ENCODE measurements at regions not wholly inside any gene's neighbourhood (a gene's known extent, or its start where the extent isn't known, plus 50 kb on each side); places are given as distances from the start of the nearest gene placed in this dataset.
"Not testable (repeated sequence)": the region's sequence is repeated elsewhere in the genome, so short reads cannot be mapped to it uniquely, and the experiment has no call there.

GRCh38 chr12:66822961-66823360 lies 144.1 kb upstream of the GRIP1 start:
- dilution Hi-C loops (cut with MboI; ENCODE audit: extremely low pct_ligation_motif_present, low sequenced_read_pairs), result no loop called here
- Histone ChIP-seq H3K4me1 (ENCODE audit: control insufficient read depth, extremely low read depth, insufficient read depth, low read length) (no peaks in the 10 kb centered on the region), H3K27ac (ENCODE audit: insufficient read depth, low read depth, low read length) (no peak overlapping the region), H3K4me2 (ENCODE audit: insufficient read depth, low read length) (no peak overlapping the region), H3K9me1 (replicated peaks; ENCODE audit: control insufficient read depth, extremely low read depth, insufficient read depth, low read length) (no peaks in the 10 kb centered on the region), H3K4me3 (replicated peaks in 1 of 3; ENCODE audit: insufficient read depth in 1 of 3, low read depth in 1 of 3, low read length in 3 of 3) (no peak overlapping the region), H3K36me3 (ENCODE audit: control insufficient read depth in 2 of 2, extremely low read depth in 1 of 2, insufficient read depth in 2 of 2, low read length in 2 of 2) (no peaks in the 10 kb centered on the region), H2AFZ (ENCODE audit: low read depth, low read length) (no peak overlapping the region), H3K27me3 (ENCODE audit: control insufficient read depth in 2 of 2, insufficient read depth in 2 of 2, low read length in 2 of 2) (no peaks in the 10 kb centered on the region), H3K9me3 (replicated peaks; ENCODE audit: control insufficient read depth, insufficient read depth, low read length) (no peaks in the 10 kb centered on the region), H3K9ac (replicated peaks; ENCODE audit: extremely low read depth, insufficient read depth, low read length) (no peak overlapping the region), H4K20me1 (replicated peaks; ENCODE audit: control insufficient read depth, extremely low read depth, insufficient read depth, low read length) (no peaks in the 10 kb centered on the region), H3K79me2 (ENCODE audit: control insufficient read depth, insufficient read depth, low read length) (no peaks in the 10 kb centered on the region)
- FAIRE-seq, result no peak
- no TSS peak for BruUV-seq (replicated peaks)
- ChIA-PET POLR2A (no interaction called here), CTCF (interaction anchor here (0.6 kb wide), 1 partner anchor 8 kb away, joined by 3 read pairs; no protein-coding TSS in a partner anchor)
- TF ChIP-seq JUN (IDR thresholded peaks at IDR 0.05; ENCODE audit: borderline replicate concordance, insufficient read depth, insufficient read length, low read depth) (no peak), GATA2 (IDR thresholded peaks at IDR 0.05; ENCODE audit: insufficient read depth, insufficient read length, low read depth, low read length) (no peak), MAX (IDR thresholded peaks at IDR 0.05; ENCODE audit: insufficient read depth, insufficient read length) (no peak), POLR2A (IDR thresholded peaks at IDR 0.05; ENCODE audit: low read depth, low read length) (no peak)
- TF ChIP-seq, protein P1, sequence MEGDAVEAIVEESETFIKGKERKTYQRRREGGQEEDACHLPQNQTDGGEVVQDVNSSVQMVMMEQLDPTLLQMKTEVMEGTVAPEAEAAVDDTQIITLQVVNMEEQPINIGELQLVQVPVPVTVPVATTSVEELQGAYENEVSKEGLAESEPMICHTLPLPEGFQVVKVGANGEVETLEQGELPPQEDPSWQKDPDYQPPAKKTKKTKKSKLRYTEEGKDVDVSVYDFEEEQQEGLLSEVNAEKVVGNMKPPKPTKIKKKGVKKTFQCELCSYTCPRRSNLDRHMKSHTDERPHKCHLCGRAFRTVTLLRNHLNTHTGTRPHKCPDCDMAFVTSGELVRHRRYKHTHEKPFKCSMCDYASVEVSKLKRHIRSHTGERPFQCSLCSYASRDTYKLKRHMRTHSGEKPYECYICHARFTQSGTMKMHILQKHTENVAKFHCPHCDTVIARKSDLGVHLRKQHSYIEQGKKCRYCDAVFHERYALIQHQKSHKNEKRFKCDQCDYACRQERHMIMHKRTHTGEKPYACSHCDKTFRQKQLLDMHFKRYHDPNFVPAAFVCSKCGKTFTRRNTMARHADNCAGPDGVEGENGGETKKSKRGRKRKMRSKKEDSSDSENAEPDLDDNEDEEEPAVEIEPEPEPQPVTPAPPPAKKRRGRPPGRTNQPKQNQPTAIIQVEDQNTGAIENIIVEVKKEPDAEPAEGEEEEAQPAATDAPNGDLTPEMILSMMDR (IDR thresholded peaks at IDR 0.05; ENCODE audit: extremely low read depth in 1 of 2, insufficient read depth in 1 of 2, low read depth in 1 of 2, low read length in 2 of 2), result no peak
- intact Hi-C loops (cut with micrococcal nuclease), result no loop called here
- DNase-seq (ENCODE audit: low read depth, low spot score), result no peak

GRCh38 chr12:66823857-66824570 lies 145.1 kb upstream of the GRIP1 start:
- TF ChIP-seq JUN (IDR thresholded peaks at IDR 0.05; ENCODE audit: borderline replicate concordance, insufficient read depth, insufficient read length, low read depth) (peak; percentile 7), MAX (IDR thresholded peaks at IDR 0.05; ENCODE audit: insufficient read depth, insufficient read length) (no peak)
- no peaks in the 10 kb centered on the region for H3K9me3 ChIP-seq (replicated peaks; ENCODE audit: control insufficient read depth, insufficient read depth, low read length)
- no peaks in the 10 kb centered on the region for H3K79me2 ChIP-seq (ENCODE audit: control insufficient read depth, insufficient read depth, low read length)
- H3K4me3 ChIP-seq (replicated peaks in 1 of 3; ENCODE audit: insufficient read depth in 1 of 3, low read depth in 1 of 3, low read length in 3 of 3), result no peak overlapping the region
- FAIRE-seq (no peak), DNase-seq (ENCODE audit: low read depth, low spot score) (no peak)
- H3K27me3 ChIP-seq (ENCODE audit: control insufficient read depth in 2 of 2, insufficient read depth in 2 of 2, low read length in 2 of 2), result no peaks in the 10 kb centered on the region
- no peak overlapping the region for H3K27ac ChIP-seq (ENCODE audit: insufficient read depth, low read depth, low read length)
- no peaks in the 10 kb centered on the region for H4K20me1 ChIP-seq (replicated peaks; ENCODE audit: control insufficient read depth, extremely low read depth, insufficient read depth, low read length)
- no peaks in the 10 kb centered on the region for H3K36me3 ChIP-seq (ENCODE audit: control insufficient read depth in 2 of 2, extremely low read depth in 1 of 2, insufficient read depth in 2 of 2, low read length in 2 of 2)
- POLR2A ChIA-PET, result no interaction called here
- H3K4me2 ChIP-seq (ENCODE audit: insufficient read depth, low read length), result no peak overlapping the region
- H2AFZ ChIP-seq (ENCODE audit: low read depth, low read length), result no peak overlapping the region
- H3K4me1 ChIP-seq (ENCODE audit: control insufficient read depth, extremely low read depth, insufficient read depth, low read length), result no peaks in the 10 kb centered on the region
- CTCF ChIA-PET, result no interaction called here
- no peaks in the 10 kb centered on the region for H3K9me1 ChIP-seq (replicated peaks; ENCODE audit: control insufficient read depth, extremely low read depth, insufficient read depth, low read length)
- dilution Hi-C loops (cut with MboI; ENCODE audit: extremely low pct_ligation_motif_present, low sequenced_read_pairs), result no loop called here
- no TSS peak for BruUV-seq (replicated peaks)
- no peak overlapping the region for H3K9ac ChIP-seq (replicated peaks; ENCODE audit: extremely low read depth, insufficient read depth, low read length)
- intact Hi-C loops (cut with micrococcal nuclease), result no loop called here

DNA sequence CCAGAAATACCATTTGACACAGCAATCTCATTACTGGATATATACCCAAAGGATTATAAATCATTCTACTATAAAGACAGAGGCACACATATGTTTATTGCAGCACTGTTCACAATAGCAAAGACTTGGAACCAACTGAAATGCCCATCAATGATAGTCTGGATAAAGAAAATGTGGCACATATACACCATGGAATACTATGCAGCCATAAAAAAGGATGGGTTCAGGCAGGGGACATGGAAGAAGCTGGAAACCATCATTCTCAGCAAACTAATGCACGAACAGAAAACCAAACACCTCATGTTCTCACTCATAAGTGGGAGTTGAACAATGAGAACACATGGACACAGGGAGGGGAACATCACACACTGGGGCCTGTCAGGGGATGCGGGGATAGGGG lies 147.0 kb upstream of the GRIP1 start:
- H3K36me3 ChIP-seq (ENCODE audit: control insufficient read depth in 2 of 2, extremely low read depth in 1 of 2, insufficient read depth in 2 of 2, low read length in 2 of 2); POLR2A ChIA-PET; dilution Hi-C loops (cut with MboI; ENCODE audit: extremely low pct_ligation_motif_present, low sequenced_read_pairs); CTCF ChIA-PET; H3K9ac ChIP-seq (replicated peaks; ENCODE audit: extremely low read depth, insufficient read depth, low read length); H4K20me1 ChIP-seq (replicated peaks; ENCODE audit: control insufficient read depth, extremely low read depth, insufficient read depth, low read length); H3K27ac ChIP-seq (ENCODE audit: insufficient read depth, low read depth, low read length); H3K79me2 ChIP-seq (ENCODE audit: control insufficient read depth, insufficient read depth, low read length); H3K9me3 ChIP-seq (replicated peaks; ENCODE audit: control insufficient read depth, insufficient read depth, low read length); H3K9me1 ChIP-seq (replicated peaks; ENCODE audit: control insufficient read depth, extremely low read depth, insufficient read depth, low read length); H3K4me3 ChIP-seq (replicated peaks in 1 of 3; ENCODE audit: insufficient read depth in 1 of 3, low read depth in 1 of 3, low read length in 3 of 3); FAIRE-seq; intact Hi-C loops (cut with micrococcal nuclease); H3K4me2 ChIP-seq (ENCODE audit: insufficient read depth, low read length); BruUV-seq (replicated peaks); H3K4me1 ChIP-seq (ENCODE audit: control insufficient read depth, extremely low read depth, insufficient read depth, low read length); DNase-seq (ENCODE audit: low read depth, low spot score); H2AFZ ChIP-seq (ENCODE audit: low read depth, low read length); H3K27me3 ChIP-seq (ENCODE audit: control insufficient read depth in 2 of 2, insufficient read depth in 2 of 2, low read length in 2 of 2): not testable (repeated sequence)
